B cell (primary cell): ENCODE measurements at regions not wholly inside any gene's neighbourhood (a gene's known extent, or its start where the extent isn't known, plus 50 kb on each side); places are given as distances from the start of the nearest gene placed in this dataset.

ENCODE experiments used
- CTCF ChIP-seq: fragments of 200-600 bp; IDR thresholded peaks from one replicate; pipeline ENCODE4 v1.8.0; 2022; ENCODE audit warnings: antibody characterized with exemption, mild to moderate bottlenecking
- EZH2 ChIP-seq: IDR thresholded peaks from 2 replicates; pipeline ENCODE4 v1.6.1; 2012; ENCODE audit warnings: borderline replicate concordance, low read depth, mild to moderate bottlenecking, moderate library complexity, low read length; ENCODE audit not compliant: insufficient read depth, poor library complexity, severe bottlenecking

GRCh38 chr4:33649471-33649870 is 2594.8 kb downstream of the ARAP2 start:
- TF ChIP-seq CTCF (no peak), EZH2 (no peak)
